GM23248 (cell line): ENCODE measurements at regions not wholly inside any gene's neighbourhood (a gene's known extent, or its start where the extent isn't known, plus 50 kb on each side); places are given as distances from the start of the nearest gene placed in this dataset.

Source experiments
- DNase-seq: peaks from one replicate; pipeline ENCODE4 v3.0.0-alpha.2; 2015
- H2AFZ ChIP-seq: fragments of 200-600 bp; sonication (generic); 2 replicates; pipeline ENCODE4 v1.6.1; 2016; ENCODE audit warnings: antibody characterized with exemption
- H3F3A ChIP-seq: fragments of 200-600 bp; sonication (generic); 2 replicates; pipeline ENCODE4 v1.6.1; 2016; ENCODE audit warnings: mild to moderate bottlenecking, antibody characterized with exemption, mixed run types; ENCODE audit not compliant: insufficient read depth
- H3K27ac ChIP-seq: fragments of 200-600 bp; sonication (generic); 2 replicates; pipeline ENCODE4 v1.5.1; 2016; ENCODE audit warnings: mild to moderate bottlenecking
- H3K27me3 ChIP-seq: fragments of 200-600 bp; sonication (generic); replicated peaks from 2 replicates; pipeline ENCODE4 v1.6.1; 2016; ENCODE audit warnings: mild to moderate bottlenecking; ENCODE audit not compliant: insufficient read depth
- H3K36me3 ChIP-seq: fragments of 200-600 bp; sonication (generic); 2 replicates; pipeline ENCODE4 v1.6.1; 2016; ENCODE audit warnings: low read depth, mild to moderate bottlenecking
- H3K4me1 ChIP-seq: fragments of 200-600 bp; sonication (generic); 2 replicates; pipeline ENCODE4 v1.6.1; 2016; ENCODE audit warnings: mild to moderate bottlenecking; ENCODE audit not compliant: insufficient read depth
- H3K4me2 ChIP-seq: fragments of 200-600 bp; sonication (generic); one replicate; pipeline ENCODE4 v1.6.1; 2016; ENCODE audit warnings: mild to moderate bottlenecking; ENCODE audit not compliant: unreplicated experiment
- H3K4me3 ChIP-seq: fragments of 200-600 bp; sonication (generic); 2 replicates; pipeline ENCODE4 v1.5.1; 2016; ENCODE audit warnings: mild to moderate bottlenecking
- H3K79me2 ChIP-seq: fragments of 200-600 bp; sonication (generic); 2 replicates; pipeline ENCODE4 v1.6.1; 2016; ENCODE audit warnings: mild to moderate bottlenecking; ENCODE audit not compliant: insufficient read depth
- H3K9ac ChIP-seq: fragments of 200-600 bp; sonication (generic); 2 replicates; pipeline ENCODE4 v1.6.1; 2016; ENCODE audit warnings: mild to moderate bottlenecking
- H3K9me2 ChIP-seq: fragments of 200-600 bp; sonication (generic); 2 replicates; pipeline ENCODE4 v1.6.1; 2016; ENCODE audit warnings: mixed run types, mild to moderate bottlenecking, moderate library complexity; ENCODE audit not compliant: insufficient read depth
- H3K9me3 ChIP-seq: fragments of 200-600 bp; sonication (generic); one replicate; pipeline ENCODE4 v1.6.1; 2017; ENCODE audit warnings: low read depth
- H4K20me1 ChIP-seq: fragments of 200-600 bp; sonication (generic); 2 replicates; pipeline ENCODE4 v1.6.0; 2016; ENCODE audit not compliant: insufficient read depth
- EZH2 ChIP-seq: fragments of 200-600 bp; sonication (generic); IDR thresholded peaks from 2 replicates; pipeline ENCODE4 v1.6.1; 2018; ENCODE audit warnings: antibody characterized with exemption, mild to moderate bottlenecking; ENCODE audit not compliant: insufficient read depth, poor library complexity, severe bottlenecking
- EZH2phosphoT487 ChIP-seq: fragments of 200-600 bp; sonication (generic); IDR thresholded peaks from 2 replicates; pipeline ENCODE4 v1.6.1; 2018; ENCODE audit warnings: antibody characterized with exemption, moderate library complexity, mild to moderate bottlenecking, low read depth; ENCODE audit not compliant: insufficient read depth
- WGBS, 2 experiments: methylation state at CpG; one replicate each; pipeline ENCODE4 v1.1.6; 2015 to 2017; ENCODE audit warnings: low lambda C conversion rate in 2 of 2, low coverage in 1 of 2; ENCODE audit errors: missing lambda C conversion rate in 2 of 2; 5-methylcytosine and 5-hydroxymethylcytosine counted together
- in situ Hi-C: fragments of 300-500 bp; cut with MboI; formaldehyde crosslinking; loops from 2 replicates; pipeline ENCODE4 v1.15.0; 2020

- Histone ChIP-seq H3K4me2 (no peak overlapping the region), H3K4me1 (peaks cover 7% of the 10 kb centered on the region), H3K9me2 (no peaks in the 10 kb centered on the region), H4K20me1 (no peaks in the 10 kb centered on the region), H3K27ac (no peak overlapping the region), H3K9me3 (no peaks in the 10 kb centered on the region), H3K79me2 (no peaks in the 10 kb centered on the region), H3K9ac (no peak overlapping the region), H3K36me3 (no peaks in the 10 kb centered on the region), H3K27me3 (no peaks in the 10 kb centered on the region), H2AFZ (no peak overlapping the region), H3K4me3 (no peak overlapping the region), H3F3A (peaks cover 1% of the 10 kb centered on the region; the same call in 1 of the 2 replicates)
- 23 to 38% methylated on average over 1 of the region's 1 CpG for WGBS, 2 experiments
- TF ChIP-seq EZH2phosphoT487 (no peak), EZH2 (no peak)
- no peak for DNase-seq
- in situ Hi-C loops, result no loop called here
Measured at GRCh38 chr4:89545315-89545714, 237.7 kb upstream of the GPRIN3 start.

- TF ChIP-seq EZH2 (no peak), EZH2phosphoT487 (no peak)
- Histone ChIP-seq H3K9me2 (no peaks in the 10 kb centered on the region), H3K4me2 (no peak overlapping the region), H3K27me3 (no peaks in the 10 kb centered on the region), H3F3A (peaks cover 8% of the 10 kb centered on the region; the same call in 1 of the 2 replicates), H2AFZ (no peak overlapping the region), H3K4me3 (no peak overlapping the region), H3K9me3 (no peaks in the 10 kb centered on the region), H3K27ac (no peak overlapping the region), H3K4me1 (peaks cover 17% of the 10 kb centered on the region), H3K36me3 (no peaks in the 10 kb centered on the region), H3K9ac (no peak overlapping the region), H4K20me1 (no peaks in the 10 kb centered on the region), H3K79me2 (no peaks in the 10 kb centered on the region)
- in situ Hi-C loops, result no loop called here
- no peak for DNase-seq
Measured at GRCh38 chr4:89541998-89542397, 234.4 kb upstream of the GPRIN3 start.

GRCh38 chr4:89539797-89540711, 232.5 kb upstream of the GPRIN3 start:
- 17 to 44% methylated on average over 2 of the region's 2 CpGs for WGBS, 2 experiments
- Histone ChIP-seq H3K9me2 (no peaks in the 10 kb centered on the region), H3K27me3 (no peaks in the 10 kb centered on the region), H4K20me1 (no peaks in the 10 kb centered on the region), H3F3A (peaks cover 8% of the 10 kb centered on the region; the same call in 1 of the 2 replicates), H2AFZ (no peak overlapping the region), H3K9ac (peak overlapping the region; percentile 40), H3K36me3 (no peaks in the 10 kb centered on the region), H3K79me2 (no peaks in the 10 kb centered on the region), H3K4me1 (peaks cover 17% of the 10 kb centered on the region), H3K4me2 (peak overlapping the region; percentile 27), H3K4me3 (no peak overlapping the region), H3K27ac (peak overlapping the region; percentile 62), H3K9me3 (no peaks in the 10 kb centered on the region)
- peak; percentile 18 for DNase-seq
- in situ Hi-C loops, result no loop called here
- TF ChIP-seq EZH2phosphoT487 (no peak), EZH2 (no peak)

GRCh38 chr4:89539374-89539773, 231.8 kb upstream of the GPRIN3 start:
- H3K4me3 ChIP-seq, result no peak overlapping the region
- WGBS, 2 experiments, result 45 to 54% methylated on average over 3 of the region's 3 CpGs
- peaks cover 17% of the 10 kb centered on the region for H3K4me1 ChIP-seq
- H2AFZ ChIP-seq, result no peak overlapping the region
- H3K9ac ChIP-seq, result 0 out of 2 replicates have a peak overlapping the region, but pooled peaks have one; percentile 40
- TF ChIP-seq EZH2phosphoT487 (0 out of 2 replicates have a peak, but pooled peaks have one; percentile 53), EZH2 (no peak)
- peak; percentile 73 for DNase-seq
- peak overlapping the region; percentile 62 for H3K27ac ChIP-seq
- peaks cover 8% of the 10 kb centered on the region; the same call in 1 of the 2 replicates for H3F3A ChIP-seq
- H3K9me2 ChIP-seq, result no peaks in the 10 kb centered on the region
- H3K79me2 ChIP-seq, result no peaks in the 10 kb centered on the region
- no peaks in the 10 kb centered on the region for H3K9me3 ChIP-seq
- no peaks in the 10 kb centered on the region for H3K36me3 ChIP-seq
- no peaks in the 10 kb centered on the region for H4K20me1 ChIP-seq
- H3K4me2 ChIP-seq, result peak overlapping the region; percentile 8
- in situ Hi-C loops, result no loop called here
- H3K27me3 ChIP-seq, result no peaks in the 10 kb centered on the region
